Naive thymus-derived CD4-positive, alpha-beta T cell (primary cell): ENCODE measurements at regions not wholly inside any gene's neighbourhood (a gene's known extent, or its start where the extent isn't known, plus 50 kb on each side); places are given as distances from the start of the nearest gene placed in this dataset.
A peak's percentile ranks its signal among the peaks of the same experiment; 100 is the strongest.

ENCODE experiments used
- ATAC-seq: fragments of 150-1000 bp; cut with Tn5 transposase; 2 replicates; pipeline ENCODE4 v1.10.0; 2021; ENCODE audit warnings: mild to moderate bottlenecking, moderate library complexity
- CTCF ChIA-PET: fragments of 350-600 bp; sonication (Branson Sonifier 250); formaldehyde crosslinking; loops from one replicate; lab custom pipeline; 2021; ENCODE audit warnings: antibody characterized with exemption; lab: Charles Lee
- POLR2A ChIA-PET: fragments of 350-600 bp; sonication (Branson Sonifier 250); formaldehyde crosslinking; loops from one replicate; lab custom pipeline; 2021; ENCODE audit warnings: antibody characterized with exemption, inconsistent platforms; lab: Charles Lee
- DNase-seq, 9 donors: peaks; one replicate each; pipeline versions ENCODE4 v3.0.0 to v3.0.0-alpha.2; 2020 to 2022; ENCODE audit warnings: mixed read lengths in 1 of 9
- H3K27ac ChIP-seq: one replicate; pipeline ENCODE4 v1.7.0; 2013; ENCODE audit warnings: mild to moderate bottlenecking, low read depth, low read length, moderate library complexity
- H3K27me3 ChIP-seq, 2 donors: one replicate each; pipeline ENCODE4 v1.7.0; 2013; ENCODE audit warnings: low read length in 2 of 2, mild to moderate bottlenecking in 2 of 2, moderate library complexity in 2 of 2; ENCODE audit not compliant: control insufficient read depth in 2 of 2, insufficient read depth in 2 of 2
- H3K36me3 ChIP-seq, 3 experiments: 1 replicate in 2 of 3; 2 replicates in 1 of 3; pipeline ENCODE4 v1.7.0; 2013; ENCODE audit warnings: low read length in 3 of 3, mild to moderate bottlenecking in 3 of 3, moderate library complexity in 1 of 3; ENCODE audit not compliant: insufficient read depth in 3 of 3, control insufficient read depth in 2 of 3
- H3K4me1 ChIP-seq, 2 donors: one replicate each; pipeline ENCODE4 v1.7.0; 2013; ENCODE audit warnings: low read length in 2 of 2, mild to moderate bottlenecking in 2 of 2, moderate library complexity in 1 of 2; ENCODE audit not compliant: control insufficient read depth in 2 of 2, insufficient read depth in 2 of 2
- H3K4me3 ChIP-seq: 2 replicates; pipeline ENCODE4 v1.7.0; 2013; ENCODE audit warnings: mild to moderate bottlenecking, low read length
- H3K9me3 ChIP-seq, 3 experiments: 1 replicate in 2 of 3; 2 replicates in 1 of 3; pipeline ENCODE4 v1.7.0; 2013; ENCODE audit warnings: low read length in 3 of 3; ENCODE audit not compliant: control insufficient read depth in 2 of 3
- H3K27ac Mint-ChIP-seq, 9 donors: one replicate each; pipeline ENCODE4 v1.8.0; 2020 to 2022; ENCODE audit warnings: mixed read lengths in 9 of 9, mild to moderate bottlenecking in 8 of 9, moderate library complexity in 5 of 9, inconsistent platforms in 2 of 9
- H3K27me3 Mint-ChIP-seq, 5 donors: one replicate each; pipeline ENCODE4 v1.8.0; 2021 to 2022; ENCODE audit warnings: mixed read lengths in 5 of 5, mild to moderate bottlenecking in 1 of 5
- H3K36me3 Mint-ChIP-seq, 5 donors: one replicate each; pipeline ENCODE4 v1.8.0; 2020 to 2022; ENCODE audit warnings: mixed read lengths in 5 of 5, mild to moderate bottlenecking in 3 of 5, inconsistent platforms in 1 of 5
- H3K4me1 Mint-ChIP-seq, 7 donors: one replicate each; pipeline ENCODE4 v1.8.0; 2020 to 2022; ENCODE audit warnings: mixed read lengths in 7 of 7, mild to moderate bottlenecking in 3 of 7, inconsistent platforms in 1 of 7
- H3K4me3 Mint-ChIP-seq, 10 donors: one replicate each; pipeline ENCODE4 v1.8.0; 2020 to 2022; ENCODE audit warnings: mild to moderate bottlenecking in 10 of 10, mixed read lengths in 10 of 10, moderate library complexity in 6 of 10, inconsistent platforms in 2 of 10
- H3K9me3 Mint-ChIP-seq, 11 donors: one replicate each; pipeline ENCODE4 v1.8.0; 2020 to 2022; ENCODE audit warnings: mixed read lengths in 11 of 11, mild to moderate bottlenecking in 4 of 11, inconsistent platforms in 1 of 11, moderate library complexity in 1 of 11
- intact Hi-C, 2 donors: fragments of 100-400 bp; cut with micrococcal nuclease; formaldehyde crosslinking; loops; one replicate each; pipeline ENCODE4 v1.15.1; 2023

DNA sequence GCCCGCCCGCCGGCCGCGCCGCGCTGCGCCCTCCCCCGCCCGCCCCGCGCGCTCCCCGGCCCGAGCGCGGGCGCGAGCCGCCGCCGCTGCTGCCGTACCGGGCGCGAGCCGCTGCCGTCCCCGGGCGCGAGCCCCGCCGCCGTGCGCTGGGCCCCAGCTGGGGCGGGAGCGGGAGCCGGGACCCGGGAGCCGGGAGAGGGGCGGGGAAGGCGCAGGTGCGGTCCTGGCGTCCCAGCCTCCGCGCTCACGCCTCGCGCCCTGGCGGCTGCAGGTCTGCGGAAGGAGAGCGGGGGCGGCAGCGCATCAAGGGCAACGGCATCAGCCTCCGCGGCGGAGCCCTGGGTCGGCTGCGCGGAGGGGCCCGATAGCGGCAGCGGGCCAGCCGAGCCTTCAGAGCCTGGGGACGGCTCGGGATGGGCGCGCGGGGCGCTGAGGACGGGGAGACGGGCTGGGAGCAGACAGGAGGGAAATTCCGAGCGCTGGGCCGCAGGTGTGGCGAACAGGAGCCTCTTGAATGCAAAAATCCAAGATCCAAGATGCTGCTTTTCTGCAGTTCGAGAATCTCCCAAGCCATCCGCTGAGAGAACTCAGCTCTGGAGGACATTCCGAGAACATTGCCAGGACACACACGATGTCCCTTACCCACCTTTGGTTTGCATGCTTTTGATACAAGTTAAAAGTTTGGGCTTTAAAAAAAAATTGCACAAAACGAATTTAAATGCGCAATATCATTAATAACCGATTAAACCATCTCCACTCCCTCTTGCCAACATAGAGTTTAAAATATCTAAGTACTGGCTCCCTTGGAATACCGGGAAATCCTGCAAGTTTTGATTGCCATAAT lies 251.1 kb downstream of the TJP1 start:
- H3K4me3 ChIP-seq: no peak overlapping the region
- peaks cover 0 to 16% (median 12%) of the 10 kb centered on the region in 7 donors for H3K4me1 Mint-ChIP-seq
- peaks cover 71 to 78% (median 76%) of the 10 kb centered on the region in 5 donors for H3K27me3 Mint-ChIP-seq
- no peak for ATAC-seq
- POLR2A ChIA-PET: no interaction called here
- H3K36me3 ChIP-seq: no peaks in the 10 kb centered on the region
- CTCF ChIA-PET: no interaction called here
- peak overlapping the region in 8 of 10 donors; percentile 23 to 74 (median 54) for H3K4me3 Mint-ChIP-seq
- H3K36me3 Mint-ChIP-seq: peaks cover 0 to 4% (median 3%) of the 10 kb centered on the region in 5 donors
- H3K9me3 Mint-ChIP-seq: peaks cover 0 to 9% (median 2%) of the 10 kb centered on the region in 11 donors
- H3K27ac Mint-ChIP-seq: peak overlapping the region in 1 of 9 donors; percentile 25
- H3K27me3 ChIP-seq: peaks cover 4 to 7% of the 10 kb centered on the region in 2 donors
- H3K4me1 ChIP-seq: no peaks in the 10 kb centered on the region
- H3K27ac ChIP-seq: no peak overlapping the region
- H3K9me3 ChIP-seq: no peaks in the 10 kb centered on the region
- intact Hi-C loops: no loop called here
- peak in 1 of 9 donors; percentile 27 for DNase-seq

DNA sequence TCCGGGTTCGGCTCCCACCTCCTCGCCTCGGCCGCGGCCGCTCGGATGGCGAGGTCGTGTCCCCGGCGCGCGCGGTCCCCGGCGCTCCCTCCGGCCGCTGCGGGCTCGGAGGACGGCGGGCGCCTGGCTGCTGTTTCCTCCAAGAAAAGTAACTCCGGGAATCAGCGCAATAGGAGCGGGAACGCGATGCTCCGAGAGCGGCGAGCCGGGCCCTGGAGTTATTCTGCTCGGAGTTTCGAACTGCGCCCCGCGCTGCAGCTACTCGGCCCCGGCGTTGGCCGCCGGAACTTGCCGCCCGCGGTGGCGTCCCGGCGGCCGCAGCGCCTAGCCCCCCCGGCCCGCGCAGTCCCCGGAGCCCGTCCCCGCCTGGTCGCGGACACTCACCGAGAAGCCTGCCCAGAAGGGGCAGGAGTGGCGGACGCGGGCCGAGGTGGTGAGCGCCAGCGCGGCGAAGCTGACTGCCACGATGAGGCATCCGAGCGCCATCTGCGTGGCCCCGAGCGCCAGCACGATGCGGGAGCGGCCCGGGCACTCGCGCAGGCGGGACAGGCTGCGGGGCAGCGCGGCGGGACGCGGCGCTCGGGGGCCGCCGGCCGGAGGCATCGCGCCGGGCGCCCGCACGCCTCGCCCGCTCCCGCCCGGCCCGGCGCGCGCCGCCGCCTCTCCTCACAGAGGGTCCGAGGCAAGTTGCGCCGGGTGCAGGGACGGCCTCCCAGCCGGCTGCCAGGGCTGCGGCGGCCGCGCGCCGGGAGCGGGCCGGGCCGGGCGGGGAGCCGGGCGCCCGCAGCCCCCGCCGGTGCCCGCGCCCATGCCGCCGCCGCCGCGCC lies 251.9 kb downstream of the TJP1 start:
- ATAC-seq (no peak), DNase-seq (no peak)
- CTCF ChIA-PET: interaction anchor here (0.6 kb wide), 1 partner anchor 48 kb away, joined by 3 read pairs; no protein-coding TSS in a partner anchor
- H3K9me3 Mint-ChIP-seq: peaks cover 0 to 9% (median 2%) of the 10 kb centered on the region in 11 donors
- peaks cover 67 to 74% (median 71%) of the 10 kb centered on the region in 5 donors for H3K27me3 Mint-ChIP-seq
- POLR2A ChIA-PET: no interaction called here
- peaks cover 4 to 7% of the 10 kb centered on the region in 2 donors for H3K27me3 ChIP-seq
- no peaks in the 10 kb centered on the region for H3K4me1 ChIP-seq
- no peaks in the 10 kb centered on the region for H3K9me3 ChIP-seq
- H3K36me3 Mint-ChIP-seq: peaks cover 0 to 4% (median 3%) of the 10 kb centered on the region in 5 donors
- H3K36me3 ChIP-seq: no peaks in the 10 kb centered on the region
- H3K27ac Mint-ChIP-seq: no peak overlapping the region
- intact Hi-C loops: no loop called here
- H3K4me3 ChIP-seq: no peak overlapping the region
- peaks cover 0 to 16% (median 12%) of the 10 kb centered on the region in 7 donors for H3K4me1 Mint-ChIP-seq
- H3K4me3 Mint-ChIP-seq: peak overlapping the region in 1 of 10 donors; percentile 83
- no peak overlapping the region for H3K27ac ChIP-seq

DNA sequence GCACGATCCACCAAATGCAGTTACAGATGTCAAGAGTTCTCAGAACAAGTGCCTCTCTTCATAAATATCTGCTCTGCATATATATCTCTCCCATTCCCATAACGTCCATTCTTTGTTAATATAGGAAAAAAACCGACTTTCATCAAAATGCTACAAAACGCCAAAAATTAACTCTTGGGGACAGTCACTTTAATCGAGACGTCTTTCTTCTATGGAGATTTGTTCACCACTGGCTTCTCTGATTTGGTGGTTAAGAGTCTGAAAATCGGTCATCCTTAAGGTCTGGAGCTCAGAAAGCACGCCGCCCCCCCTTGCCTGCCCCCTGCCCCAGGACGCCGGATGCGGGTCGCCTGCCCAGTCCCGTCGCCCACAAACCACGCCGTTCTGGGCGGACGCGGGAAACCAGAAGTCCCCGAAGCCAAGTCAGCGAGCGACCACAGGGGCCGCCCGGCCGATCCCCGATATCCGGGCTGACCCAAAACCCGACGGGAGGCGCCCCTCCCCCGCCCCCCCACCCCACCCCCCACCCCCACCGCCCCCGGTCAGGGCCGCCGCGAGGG lies 252.7 kb downstream of the TJP1 start:
- Histone ChIP-seq H3K9me3 (no peaks in the 10 kb centered on the region), H3K4me1 (no peaks in the 10 kb centered on the region), H3K27me3 (peaks cover 4 to 7% of the 10 kb centered on the region in 2 donors), H3K36me3 (no peaks in the 10 kb centered on the region), H3K27ac (no peak overlapping the region), H3K4me3 (no peak overlapping the region)
- Mint-ChIP-seq H3K27ac (no peak overlapping the region), H3K4me1 (peaks cover 0 to 16% (median 12%) of the 10 kb centered on the region in 7 donors), H3K36me3 (peaks cover 0 to 4% (median 3%) of the 10 kb centered on the region in 5 donors), H3K9me3 (peaks cover 0 to 9% (median 2%) of the 10 kb centered on the region in 11 donors), H3K4me3 (peak overlapping the region in 9 of 10 donors; percentile 35 to 83 (median 66)), H3K27me3 (peaks cover 65 to 74% (median 69%) of the 10 kb centered on the region in 5 donors)
- ChIA-PET POLR2A (no interaction called here), CTCF (interaction anchor here (0.6 kb wide), 1 partner anchor 49 kb away, joined by 3 read pairs; no protein-coding TSS in a partner anchor)
- ATAC-seq: no peak
- DNase-seq: no peak
- intact Hi-C loops: no loop called here

DNA sequence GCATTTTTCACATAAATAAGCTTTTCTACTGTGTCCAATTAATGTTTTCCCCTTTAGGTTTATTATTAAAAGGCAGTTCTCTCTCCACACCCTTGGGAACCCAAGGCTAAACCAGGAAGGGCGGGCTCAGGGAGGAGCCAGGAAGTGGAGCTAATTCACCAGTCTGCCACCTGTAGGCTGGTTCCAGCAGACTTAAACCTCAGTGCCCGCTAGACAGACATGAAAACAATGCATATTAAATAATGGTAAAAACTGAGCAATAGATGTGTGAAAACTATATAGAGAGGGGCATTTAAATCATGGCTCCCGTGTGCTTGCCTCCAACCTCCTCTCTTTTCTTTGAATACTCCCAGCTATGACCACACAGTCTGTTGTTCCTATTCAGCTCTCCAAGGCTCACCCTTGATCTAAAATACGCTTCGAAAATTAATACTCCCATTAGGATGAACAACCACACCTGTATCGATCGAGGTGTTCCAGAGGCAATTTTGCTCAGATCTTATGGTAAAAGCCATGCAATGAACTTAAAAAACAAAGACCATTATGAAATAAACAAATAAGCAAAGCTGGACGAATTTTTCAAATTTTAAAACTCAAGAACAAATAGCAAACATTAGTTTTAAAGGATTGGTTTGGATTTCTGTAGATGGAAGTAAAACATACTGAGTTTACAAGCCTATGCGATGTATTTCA lies 253.3 kb downstream of the TJP1 start:
- no peak overlapping the region for H3K4me3 ChIP-seq
- H3K4me1 ChIP-seq: no peaks in the 10 kb centered on the region
- no peak overlapping the region for H3K27ac ChIP-seq
- Mint-ChIP-seq H3K4me1 (peaks cover 0 to 16% (median 12%) of the 10 kb centered on the region in 7 donors), H3K36me3 (peaks cover 0 to 4% (median 3%) of the 10 kb centered on the region in 5 donors), H3K9me3 (peaks cover 0 to 11% (median 2%) of the 10 kb centered on the region in 11 donors), H3K27me3 (peaks cover 59 to 72% (median 65%) of the 10 kb centered on the region in 5 donors), H3K27ac (no peak overlapping the region), H3K4me3 (peak overlapping the region in 8 of 10 donors; percentile 25 to 83 (median 65))
- no peak for ATAC-seq
- no peak for DNase-seq
- no peaks in the 10 kb centered on the region for H3K9me3 ChIP-seq
- intact Hi-C loops: no loop called here
- POLR2A ChIA-PET: no interaction called here
- CTCF ChIA-PET: no interaction called here
- no peaks in the 10 kb centered on the region for H3K36me3 ChIP-seq
- peaks cover 4 to 7% of the 10 kb centered on the region in 2 donors for H3K27me3 ChIP-seq

DNA sequence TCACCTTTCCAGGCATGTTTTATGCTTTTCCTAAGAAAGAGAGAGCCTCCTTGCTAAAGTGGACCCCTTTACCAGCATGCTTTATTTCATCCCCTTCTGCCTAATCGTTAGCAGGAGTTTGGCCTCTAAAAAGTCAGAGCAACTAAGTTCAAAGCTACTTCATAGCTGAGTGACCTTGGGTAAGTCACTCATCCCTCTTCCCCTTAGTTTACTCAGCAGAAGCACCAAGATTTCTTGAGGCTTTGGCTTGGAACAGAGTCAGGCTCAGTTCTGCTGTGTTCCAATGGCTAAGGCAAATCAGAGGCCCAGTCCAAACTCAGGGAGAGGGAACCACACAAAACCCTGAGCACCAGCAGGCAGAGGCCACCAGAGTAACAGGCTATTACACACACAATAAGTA lies 254.9 kb downstream of the TJP1 start:
- H3K27me3 Mint-ChIP-seq: peaks cover 42 to 63% (median 50%) of the 10 kb centered on the region in 5 donors
- intact Hi-C loops: no loop called here
- Histone ChIP-seq H3K9me3 (no peaks in the 10 kb centered on the region), H3K4me3 (no peak overlapping the region), H3K27me3 (peaks cover 4 to 7% of the 10 kb centered on the region in 2 donors), H3K27ac (no peak overlapping the region), H3K4me1 (no peaks in the 10 kb centered on the region), H3K36me3 (no peaks in the 10 kb centered on the region)
- ATAC-seq (no peak), DNase-seq (no peak)
- no peak overlapping the region for H3K27ac Mint-ChIP-seq
- peaks cover 0 to 3% (median 0%) of the 10 kb centered on the region in 5 donors for H3K36me3 Mint-ChIP-seq
- ChIA-PET CTCF (no interaction called here), POLR2A (no interaction called here)
- H3K4me3 Mint-ChIP-seq: no peak overlapping the region
- peaks cover 0 to 17% (median 2%) of the 10 kb centered on the region in 11 donors for H3K9me3 Mint-ChIP-seq
- H3K4me1 Mint-ChIP-seq: peaks cover 0 to 16% (median 12%) of the 10 kb centered on the region in 7 donors

DNA sequence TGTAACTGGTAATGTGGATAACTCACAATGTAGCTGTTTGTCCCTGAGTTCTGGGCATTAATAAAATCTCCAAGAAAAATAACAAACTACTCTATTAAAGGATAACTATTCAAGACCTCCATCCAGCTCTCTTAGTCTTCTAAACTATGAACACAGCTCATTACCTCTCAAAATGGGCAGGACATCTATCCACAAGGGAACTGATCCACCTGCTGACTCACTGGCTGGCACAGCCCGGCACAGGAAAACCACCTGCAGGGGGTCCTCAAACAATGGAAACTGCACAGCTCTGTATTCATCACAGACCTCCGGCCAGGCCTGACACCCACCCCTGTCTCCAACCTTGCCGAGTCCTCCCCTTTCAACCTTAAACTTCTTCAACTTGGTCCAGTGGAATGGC lies 255.4 kb downstream of the TJP1 start:
- ChIA-PET CTCF (no interaction called here), POLR2A (no interaction called here)
- no peak overlapping the region for H3K27ac Mint-ChIP-seq
- no peaks in the 10 kb centered on the region for H3K4me1 ChIP-seq
- DNase-seq: no peak
- no peak overlapping the region for H3K27ac ChIP-seq
- H3K36me3 ChIP-seq: no peaks in the 10 kb centered on the region
- intact Hi-C loops: no loop called here
- H3K36me3 Mint-ChIP-seq: peaks cover 0 to 3% (median 0%) of the 10 kb centered on the region in 5 donors
- no peak overlapping the region for H3K4me3 Mint-ChIP-seq
- H3K4me3 ChIP-seq: no peak overlapping the region
- H3K4me1 Mint-ChIP-seq: peaks cover 0 to 16% (median 12%) of the 10 kb centered on the region in 7 donors
- H3K9me3 ChIP-seq: no peaks in the 10 kb centered on the region
- H3K27me3 Mint-ChIP-seq: peaks cover 38 to 59% (median 46%) of the 10 kb centered on the region in 5 donors
- no peak for ATAC-seq
- H3K9me3 Mint-ChIP-seq: peaks cover 0 to 19% (median 2%) of the 10 kb centered on the region in 11 donors
- H3K27me3 ChIP-seq: peaks cover 4% of the 10 kb centered on the region in 2 donors
